GM12878 (cell line): ENCODE measurements at regions not wholly inside any gene's neighbourhood (a gene's known extent, or its start where the extent isn't known, plus 50 kb on each side); places are given as distances from the start of the nearest gene placed in this dataset.

Experiments used
- ATAC-seq: fragments of 200-7000 bp; cut with Tn5 transposase; 3 replicates; pipeline ENCODE4 v1.9.1; 2020; ENCODE audit warnings: mild to moderate bottlenecking, moderate library complexity
- BruUV-seq: library from RNA; stranded (reverse); fragments of 400-500 nt; replicated peaks from 2 replicates; lab custom pipeline; 2021; lab: Mats Ljungman, UMichigan
- CTCF ChIA-PET: fragments of 300-600 bp; sonication (Branson Sonifier 250); formaldehyde crosslinking; extraction: SDS; loops from one replicate; lab custom pipeline; 2021; ENCODE audit warnings: inconsistent platforms; lab: Yijun Ruan, JAX
- POLR2A ChIA-PET: fragments of 350-600 bp; formaldehyde crosslinking; extraction: SDS; loops from one replicate; lab custom pipeline; 2021; ENCODE audit warnings: inconsistent platforms; lab: Charles Lee
- RAD21 ChIA-PET: fragments of 300-600 bp; sonication (Branson Sonifier 250); formaldehyde crosslinking; loops from one replicate; lab custom pipeline; 2023; ENCODE audit warnings: antibody characterized with exemption; ENCODE audit not compliant: unreplicated experiment; lab: Charles Lee
- SMC1A ChIA-PET: fragments of 300-600 bp; sonication (Branson Sonifier 250); formaldehyde crosslinking; loops from one replicate; lab custom pipeline; 2023; ENCODE audit not compliant: unreplicated experiment, uncharacterized antibody; lab: Charles Lee
- DNase-seq: peaks from one replicate; pipeline ENCODE4 v3.0.0-alpha.2; 2011; ENCODE audit warnings: low read depth, low spot score
- FAIRE-seq: peaks from 3 replicates; lab custom pipeline; 2011; peaks lifted over from hg19 to GRCh38; lab: Jason Lieb, UNC
- H2AFZ ChIP-seq: 2 replicates; pipeline ENCODE4 v1.6.0; 2011; ENCODE audit warnings: low read depth, low read length, control low read depth; ENCODE audit not compliant: control insufficient read depth
- H3K27ac ChIP-seq: 2 replicates; pipeline ENCODE4 v1.5.1; 2011; ENCODE audit warnings: control low read depth; ENCODE audit not compliant: control insufficient read depth, insufficient read depth
- H3K27me3 ChIP-seq, 2 experiments: replicated peaks in 1 of 2; 2 replicates each; pipeline versions ENCODE4 v1.6.0 to v1.6.1; 2011; ENCODE audit warnings: low read length in 1 of 2; ENCODE audit not compliant: control insufficient read depth in 2 of 2, insufficient read depth in 2 of 2
- H3K36me3 ChIP-seq, 2 experiments: 2 replicates each; pipeline ENCODE4 v1.5.1; 2011; ENCODE audit warnings: low read length in 1 of 2; ENCODE audit not compliant: control insufficient read depth in 2 of 2, insufficient read depth in 2 of 2
- H3K4me1 ChIP-seq: 2 replicates; pipeline ENCODE4 v1.6.1; 2011; ENCODE audit warnings: mild to moderate bottlenecking, low read length, moderate library complexity, mixed read lengths; ENCODE audit not compliant: control insufficient read depth, insufficient read depth
- H3K4me2 ChIP-seq: 2 replicates; pipeline ENCODE4 v1.6.0; 2011; ENCODE audit warnings: control low read depth; ENCODE audit not compliant: control insufficient read depth, insufficient read depth
- H3K4me3 ChIP-seq: fragments of 200-600 bp; sonication (generic); 2 replicates; pipeline ENCODE4 v1.5.1; 2016
- H3K79me2 ChIP-seq: 2 replicates; pipeline ENCODE4 v1.6.0; 2011; ENCODE audit warnings: low read length; ENCODE audit not compliant: control insufficient read depth, insufficient read depth
- H3K9ac ChIP-seq: 2 replicates; pipeline ENCODE4 v1.8.0; 2011; ENCODE audit warnings: low read length, control low read depth, mixed read lengths; ENCODE audit not compliant: control insufficient read depth, insufficient read depth
- H3K9me3 ChIP-seq: replicated peaks from 3 replicates; pipeline ENCODE4 v1.5.1; 2011; ENCODE audit warnings: mild to moderate bottlenecking, low read length; ENCODE audit not compliant: control insufficient read depth, insufficient read depth
- H4K20me1 ChIP-seq: 2 replicates; pipeline ENCODE4 v1.6.0; 2011; ENCODE audit not compliant: control insufficient read depth, insufficient read depth
- CHD2 ChIP-seq: IDR thresholded peaks from 2 replicates; pipeline ENCODE4 v1.6.1; 2011; ENCODE audit warnings: low read depth, low read length, improper control_type of control experiment, borderline replicate concordance
- FOS ChIP-seq: IDR thresholded peaks from 3 replicates; pipeline ENCODE4 v1.6.1; 2011; ENCODE audit warnings: borderline replicate concordance; ENCODE audit not compliant: insufficient read length; ENCODE audit errors: extremely low read depth
- FOXK2 ChIP-seq: fragments of 450-650 bp; IDR thresholded peaks from 2 replicates; pipeline ENCODE4 v1.6.1; 2017; ENCODE audit warnings: mild to moderate bottlenecking, moderate library complexity
- HDAC2 ChIP-seq: fragments of 200-600 bp; sonication (generic); IDR thresholded peaks from 2 replicates; pipeline ENCODE4 v1.6.1; 2017
- IKZF1 ChIP-seq: fragments of 450-650 bp; conservative IDR thresholded peaks from 2 replicates; pipeline ENCODE4 v1.6.1; 2017; ENCODE audit warnings: antibody characterized with exemption, mild to moderate bottlenecking
- MAX ChIP-seq: IDR thresholded peaks from 2 replicates; pipeline ENCODE4 v1.6.1; 2012; ENCODE audit warnings: low read depth, low read length, improper control_type of control experiment
- MEF2B ChIP-seq: fragments of 450-650 bp; IDR thresholded peaks from 2 replicates; pipeline ENCODE4 v1.6.1; 2018; ENCODE audit warnings: mild to moderate bottlenecking, moderate library complexity; ENCODE audit not compliant: partially characterized antibody, poor library complexity, severe bottlenecking
- PAX5 ChIP-seq: IDR thresholded peaks from 2 replicates; pipeline ENCODE4 v1.6.1; 2011; ENCODE audit warnings: low read depth, low read length, borderline replicate concordance
- PML ChIP-seq: IDR thresholded peaks from 2 replicates; pipeline ENCODE4 v1.6.1; 2012; ENCODE audit warnings: low read length, inconsistent platforms
- POLR2AphosphoS5 ChIP-seq: IDR thresholded peaks from 2 replicates; pipeline ENCODE4 v1.6.1; 2011; ENCODE audit warnings: mild to moderate bottlenecking, low read length, inconsistent platforms
- SMARCA5 ChIP-seq: fragments of 450-650 bp; IDR thresholded peaks from 2 replicates; pipeline ENCODE4 v1.6.1; 2017; ENCODE audit warnings: mild to moderate bottlenecking
- SUPT20H ChIP-seq: IDR thresholded peaks from 2 replicates; pipeline ENCODE4 v1.6.1; 2011; ENCODE audit warnings: low read depth, mild to moderate bottlenecking, low read length, moderate library complexity, borderline replicate concordance; ENCODE audit not compliant: control insufficient read depth
- YBX1 ChIP-seq: fragments of 450-650 bp; IDR thresholded peaks from 2 replicates; pipeline ENCODE4 v1.6.1; 2016; ENCODE audit warnings: antibody characterized with exemption
- ZBTB4 ChIP-seq: fragments of 450-650 bp; formaldehyde crosslinking; IDR thresholded peaks from 2 replicates; pipeline ENCODE4 v1.4.0; 2022; ENCODE audit warnings: mild to moderate bottlenecking, moderate library complexity
- ZNF207 ChIP-seq: fragments of 450-650 bp; IDR thresholded peaks from 2 replicates; pipeline ENCODE4 v1.6.1; 2014; ENCODE audit warnings: antibody characterized with exemption, mild to moderate bottlenecking, borderline replicate concordance
- whole genome bisulfite sequencing: methylation state at CpG from one replicate; pipeline ENCODE4 v1.1.6; 2016; ENCODE audit warnings: low lambda C conversion rate; ENCODE audit not compliant: insufficient replicate concordance, insufficient coverage; ENCODE audit errors: missing lambda C conversion rate; 5-methylcytosine and 5-hydroxymethylcytosine counted together
- in situ Hi-C: fragments of 300-500 bp; cut with MboI; formaldehyde crosslinking; loops from 9 replicates; pipeline ENCODE4 v1.14.3; 2018; ENCODE audit warnings: mixed read lengths
- intact Hi-C: fragments of 100-400 bp; cut with micrococcal nuclease; formaldehyde crosslinking; loops from one replicate; pipeline ENCODE4 v1.14.2; 2022; ENCODE audit not compliant: unreplicated experiment

GRCh38 chr12:94874518-94875302 lies 128.8 kb downstream of the NDUFA12 start (continued):
- TF ChIP-seq MEF2B (no peak), SUPT20H (no peak)

GRCh38 chr12:94873734-94874517 lies 129.6 kb downstream of the NDUFA12 start:
- RAD21 ChIA-PET, result interaction anchor here (0.7 to 7.2 kb wide), 36 partner anchors 19 to 739 kb away, joined by 3 to 205 read pairs (median 6); partner anchors contain the start of gene NDUFA12
- DNase-seq, result no peak
- intact Hi-C loops, result loop anchor here (2.0 kb wide), 2 partner anchors 105 to 271 kb away; no protein-coding TSS in a partner anchor
- TF ChIP-seq POLR2AphosphoS5 (no peak), IKZF1 (no peak; the same call in 1 of the 2 replicates), SMARCA5 (peak; percentile 74; the same call in 1 of the 2 replicates), FOS (no peak), MAX (no peak), CHD2 (peak; percentile 48; the same call in 1 of the 2 replicates), FOXK2 (no peak), ZNF207 (no peak), ZBTB4 (CRISPR knock-in tag) (no peak), PAX5 (0 out of 2 replicates have a peak, but pooled peaks have one; percentile 11), YBX1 (no peak), HDAC2 (no peak), PML (no peak)

More at GRCh38 chr12:94873734-94874517, 129.6 kb downstream of the NDUFA12 start:
- H3K36me3 ChIP-seq, result peaks cover 0 to 2% of the 10 kb centered on the region in 2 experiments; a peak in 1 of 4 replicates
- no peak for ATAC-seq
- H4K20me1 ChIP-seq, result no peaks in the 10 kb centered on the region
- peak overlapping the region; percentile 74 for H2AFZ ChIP-seq
- peaks cover 60% of the 10 kb centered on the region for H3K79me2 ChIP-seq
- H3K27ac ChIP-seq, result peak overlapping the region; percentile 91
- peak overlapping the region; percentile 91 for H3K4me3 ChIP-seq
- no peak for FAIRE-seq
- POLR2A ChIA-PET, result interaction anchor here (0.6 to 7.0 kb wide), 17 partner anchors 34 to 670 kb away, joined by 3 to 96 read pairs (median 4); no protein-coding TSS in a partner anchor
- no peaks in the 10 kb centered on the region for H3K27me3 ChIP-seq
- BruUV-seq, result TSS peak; percentile 75
- CTCF ChIA-PET, result interaction anchor here (0.7 to 8.6 kb wide), 31 partner anchors 21 to 739 kb away, joined by 3 to 133 read pairs (median 13); partner anchors contain the start of gene NR2C1
- SMC1A ChIA-PET, result interaction anchor here (0.9 to 9.9 kb wide), 31 partner anchors 34 to 339 kb away, joined by 3 to 243 read pairs (median 10); partner anchors contain the start of gene NR2C1
- H3K9me3 ChIP-seq, result no peaks in the 10 kb centered on the region
- peaks cover 9% of the 10 kb centered on the region for H3K4me1 ChIP-seq
- H3K9ac ChIP-seq, result peak overlapping the region; percentile 95
- in situ Hi-C loops, result loop anchor here (5.0 kb wide), 2 partner anchors 327 to 727 kb away; partner anchors contain the start of gene PLXNC1
- H3K4me2 ChIP-seq, result peak overlapping the region; percentile 73
- 18% methylated on average over 49 of the region's 64 CpGs for WGBS
